T-cell (primary cell): ENCODE measurements at regions not wholly inside any gene's neighbourhood (a gene's known extent, or its start where the extent isn't known, plus 50 kb on each side); places are given as distances from the start of the nearest gene placed in this dataset.

Source experiments
- ATAC-seq, 4 experiments: fragments of 200-7000 bp in 3 of 4; fragments of 150-1000 bp in 1 of 4; cut with Tn5 transposase; replicated peaks in 1 of 4; 1 replicate in 3 of 4; 2 replicates in 1 of 4; pipeline ENCODE4 v1.10.0; 2021; ENCODE audit warnings: moderate library complexity in 3 of 4, mild to moderate bottlenecking in 2 of 4, moderate number of reproducible peaks in 1 of 4
- CTCF ChIA-PET, 2 donors: fragments of 300-600 bp; sonication (Branson Sonifier 250); formaldehyde crosslinking; loops; one replicate each; lab custom pipeline; 2022; ENCODE audit warnings: antibody characterized with exemption in 2 of 2; lab: Charles Lee
- POLR2A ChIA-PET, 2 donors: fragments of 300-600 bp; sonication (Branson Sonifier 250); formaldehyde crosslinking; loops; one replicate each; lab custom pipeline; 2022; ENCODE audit warnings: antibody characterized with exemption in 2 of 2; lab: Charles Lee
- DNase-seq, 35 experiments: peaks; one replicate each; pipeline versions ENCODE4 v3.0.0 to v3.0.0-alpha.2; 2013 to 2023
- H3K27ac ChIP-seq: one replicate; pipeline ENCODE4 v1.5.1; 2013; ENCODE audit warnings: low read length
- H3K27me3 ChIP-seq, 2 experiments: replicated peaks in 1 of 2; 1 replicate in 1 of 2; 2 replicates in 1 of 2; pipeline versions ENCODE4 v1.6.1 to v1.7.0; 2013; ENCODE audit warnings: low read length in 1 of 2, mixed read lengths in 1 of 2; ENCODE audit not compliant: control insufficient read depth in 2 of 2, insufficient read depth in 2 of 2; ENCODE audit errors: extremely low read depth in 1 of 2
- H3K36me3 ChIP-seq, 2 donors: 1 replicate in 1 of 2; 2 replicates in 1 of 2; pipeline versions ENCODE4 v1.6.1 to v1.7.0; 2013; ENCODE audit warnings: low read length in 1 of 2; ENCODE audit not compliant: control insufficient read depth in 2 of 2, insufficient read depth in 1 of 2; ENCODE audit errors: extremely low read depth in 1 of 2
- H3K4me1 ChIP-seq, 2 experiments: 1 replicate in 1 of 2; 2 replicates in 1 of 2; pipeline versions ENCODE4 v1.6.1 to v1.7.0; 2013; ENCODE audit warnings: low read length in 2 of 2, mixed read lengths in 1 of 2; ENCODE audit not compliant: insufficient read depth in 2 of 2, control insufficient read depth in 1 of 2; ENCODE audit errors: extremely low read depth in 1 of 2
- H3K4me3 ChIP-seq, 2 donors: 1 replicate in 1 of 2; 2 replicates in 1 of 2; pipeline versions ENCODE4 v1.5.1 to v1.7.0; 2013; ENCODE audit warnings: mild to moderate bottlenecking in 2 of 2, low read length in 1 of 2, moderate library complexity in 1 of 2; ENCODE audit not compliant: control insufficient read depth in 1 of 2; ENCODE audit errors: extremely low read depth in 1 of 2
- H3K9me3 ChIP-seq: 2 replicates; pipeline ENCODE4 v1.7.0; 2013
- H3K27ac Mint-ChIP-seq, 2 donors: one replicate each; pipeline ENCODE4 v1.8.0; 2020 to 2021; ENCODE audit warnings: mild to moderate bottlenecking in 2 of 2, mixed read lengths in 2 of 2
- H3K27me3 Mint-ChIP-seq, 2 donors: one replicate each; pipeline ENCODE4 v1.8.0; 2021 to 2022; ENCODE audit warnings: mixed read lengths in 2 of 2
- H3K36me3 Mint-ChIP-seq: one replicate; pipeline ENCODE4 v1.8.0; 2021; ENCODE audit warnings: mixed read lengths
- H3K4me1 Mint-ChIP-seq, 3 donors: one replicate each; pipeline ENCODE4 v1.8.0; 2020 to 2022; ENCODE audit warnings: mixed read lengths in 3 of 3, mild to moderate bottlenecking in 1 of 3
- H3K4me3 Mint-ChIP-seq, 3 donors: one replicate each; pipeline ENCODE4 v1.8.0; 2020 to 2022; ENCODE audit warnings: mild to moderate bottlenecking in 3 of 3, mixed read lengths in 3 of 3, moderate library complexity in 3 of 3
- H3K9me3 Mint-ChIP-seq, 3 donors: one replicate each; pipeline ENCODE4 v1.8.0; 2020 to 2022; ENCODE audit warnings: mixed read lengths in 3 of 3
- WGBS: methylation state at CpG from one replicate; pipeline ENCODE4 v1.1.5; 2013; ENCODE audit warnings: missing lambda C conversion rate; ENCODE audit not compliant: insufficient coverage; 5-methylcytosine and 5-hydroxymethylcytosine counted together

DNA sequence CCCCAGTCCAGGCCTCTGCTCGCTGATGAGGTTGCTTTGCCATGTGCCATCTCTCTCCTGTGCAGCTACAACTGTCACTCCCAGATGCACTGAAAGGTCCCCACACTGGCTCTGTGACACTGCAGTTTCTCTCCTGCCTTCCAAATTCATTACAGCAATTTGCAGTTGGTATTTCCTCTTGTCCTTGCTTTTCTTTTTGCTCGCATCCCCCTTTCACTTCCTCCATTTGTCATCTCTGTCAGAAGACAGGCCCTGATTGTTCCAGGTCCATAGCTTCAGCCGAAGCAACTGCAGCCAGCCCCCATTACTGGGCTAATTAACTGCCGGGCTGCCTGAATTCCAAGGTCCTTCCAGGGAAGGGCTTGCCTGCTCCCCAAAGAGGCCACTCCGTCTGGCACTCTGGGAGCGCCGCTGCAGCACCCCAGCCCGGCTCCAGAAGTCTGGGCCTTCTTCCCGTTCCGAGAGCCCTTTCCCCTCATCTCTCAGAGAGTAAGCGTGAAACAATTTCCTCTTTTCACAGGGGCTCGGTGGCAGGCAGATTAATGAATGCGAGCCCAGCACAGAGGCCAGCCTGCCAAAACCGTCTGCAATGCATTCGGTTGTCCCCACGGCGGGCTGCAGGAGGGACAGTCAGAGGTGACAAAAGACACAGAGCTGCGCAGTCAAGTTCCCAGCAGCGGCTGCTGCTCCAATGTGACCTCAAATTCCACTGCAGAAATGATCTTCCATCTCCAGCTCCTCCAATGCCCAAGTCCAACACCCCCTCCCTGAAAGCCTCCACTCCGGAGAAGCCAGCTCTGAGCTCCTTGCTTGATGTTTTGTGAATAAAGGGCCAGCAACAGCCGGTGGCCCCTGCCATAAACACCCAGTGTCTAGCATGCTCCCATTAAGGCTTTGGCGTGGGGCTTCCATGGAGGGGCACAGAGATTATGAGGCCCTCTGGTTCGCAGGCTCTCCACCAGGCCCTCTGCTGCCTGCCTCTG lies 279.4 kb upstream of the HABP2 start:
- no peaks in the 10 kb centered on the region for H3K4me1 ChIP-seq
- no peaks in the 10 kb centered on the region for H3K9me3 ChIP-seq
- H3K27me3 ChIP-seq: peaks cover 0 to 5% of the 10 kb centered on the region in 2 experiments
- no peak overlapping the region for H3K27ac Mint-ChIP-seq
- 68% methylated on average over 19 of the region's 23 CpGs for WGBS
- H3K36me3 Mint-ChIP-seq: no peaks in the 10 kb centered on the region
- no peak for ATAC-seq
- ChIA-PET POLR2A (no interaction called here), CTCF (interaction anchor here in 1 of 2 donors (0.6 kb wide), 1 partner anchor 134 kb away, joined by 3 read pairs; no protein-coding TSS in a partner anchor)
- no peak overlapping the region for H3K4me3 Mint-ChIP-seq
- H3K4me1 Mint-ChIP-seq: no peaks in the 10 kb centered on the region
- H3K9me3 Mint-ChIP-seq: peaks cover 9 to 30% (median 12%) of the 10 kb centered on the region in 3 donors
- no peak overlapping the region for H3K27ac ChIP-seq
- peaks cover 2 to 6% of the 10 kb centered on the region in 2 donors for H3K27me3 Mint-ChIP-seq
- H3K36me3 ChIP-seq: no peaks in the 10 kb centered on the region
- peak in 1 of 35 experiments; percentile 2 for DNase-seq
- no peak overlapping the region for H3K4me3 ChIP-seq

GRCh38 chr10:113274176-113274829 lies 278.6 kb upstream of the HABP2 start:
- POLR2A ChIA-PET: no interaction called here
- 80% methylated on average over 4 of the region's 8 CpGs for WGBS
- CTCF ChIA-PET: no interaction called here

GRCh38 chr10:113278221-113278620 lies 274.6 kb upstream of the HABP2 start:
- no peaks in the 10 kb centered on the region for H3K36me3 ChIP-seq
- no peak overlapping the region for H3K27ac ChIP-seq
- ATAC-seq (no peak), DNase-seq (no peak)
- Mint-ChIP-seq H3K27ac (no peak overlapping the region), H3K9me3 (peaks cover 9 to 27% (median 12%) of the 10 kb centered on the region in 3 donors), H3K36me3 (no peaks in the 10 kb centered on the region), H3K4me1 (no peaks in the 10 kb centered on the region), H3K4me3 (no peak overlapping the region), H3K27me3 (peaks cover 3 to 10% of the 10 kb centered on the region in 2 donors)
- no peak overlapping the region for H3K4me3 ChIP-seq
- H3K9me3 ChIP-seq: no peaks in the 10 kb centered on the region
- H3K4me1 ChIP-seq: no peaks in the 10 kb centered on the region
- CTCF ChIA-PET: no interaction called here
- POLR2A ChIA-PET: no interaction called here
- WGBS: no CpG with 5 or more reads among the region's 1 CpG
- peaks cover 0 to 5% of the 10 kb centered on the region in 2 experiments for H3K27me3 ChIP-seq

More at GRCh38 chr10:113274176-113274829, 278.6 kb upstream of the HABP2 start:
- peaks cover 2 to 6% of the 10 kb centered on the region in 2 donors for H3K27me3 Mint-ChIP-seq
- ATAC-seq: no peak
- no peaks in the 10 kb centered on the region for H3K4me1 ChIP-seq
- no peak overlapping the region for H3K27ac ChIP-seq
- no peaks in the 10 kb centered on the region for H3K9me3 ChIP-seq
- H3K27me3 ChIP-seq: peaks cover 0 to 5% of the 10 kb centered on the region in 2 experiments
- H3K36me3 ChIP-seq: no peaks in the 10 kb centered on the region
- no peak overlapping the region for H3K4me3 Mint-ChIP-seq
- peaks cover 9 to 30% (median 12%) of the 10 kb centered on the region in 3 donors for H3K9me3 Mint-ChIP-seq
- H3K4me3 ChIP-seq: no peak overlapping the region
- no peak for DNase-seq
- H3K4me1 Mint-ChIP-seq: no peaks in the 10 kb centered on the region
- H3K36me3 Mint-ChIP-seq: no peaks in the 10 kb centered on the region
- no peak overlapping the region for H3K27ac Mint-ChIP-seq

DNA sequence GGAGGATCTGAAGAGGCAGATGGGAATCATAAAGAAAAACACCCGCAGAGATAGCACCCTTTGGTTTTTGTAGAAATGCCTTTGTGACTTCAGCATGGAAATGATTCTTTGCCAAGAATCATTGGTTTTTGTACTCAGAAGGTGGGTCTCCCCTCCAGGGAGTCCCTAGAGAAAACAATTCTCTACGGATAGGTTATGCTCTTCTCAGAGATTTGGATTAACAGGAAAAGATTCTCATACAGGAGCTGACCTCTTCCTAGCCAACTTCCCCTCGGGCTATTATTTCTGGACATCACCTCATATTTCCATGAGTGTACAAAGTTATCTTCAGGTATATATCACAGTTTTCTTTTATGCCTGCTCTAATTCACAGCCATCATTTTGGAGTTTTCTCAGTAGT lies 274.2 kb upstream of the HABP2 start:
- Mint-ChIP-seq H3K27me3 (peaks cover 3 to 10% of the 10 kb centered on the region in 2 donors), H3K36me3 (no peaks in the 10 kb centered on the region), H3K9me3 (peaks cover 9 to 27% (median 12%) of the 10 kb centered on the region in 3 donors), H3K4me1 (no peaks in the 10 kb centered on the region), H3K27ac (no peak overlapping the region), H3K4me3 (no peak overlapping the region)
- Histone ChIP-seq H3K27me3 (peaks cover 0 to under 1% of the 10 kb centered on the region in 2 experiments), H3K36me3 (no peaks in the 10 kb centered on the region), H3K9me3 (no peaks in the 10 kb centered on the region), H3K27ac (no peak overlapping the region), H3K4me3 (no peak overlapping the region), H3K4me1 (no peaks in the 10 kb centered on the region)
- DNase-seq: no peak
- no peak for ATAC-seq
- POLR2A ChIA-PET: no interaction called here
- 14% methylated on average over 1 of the region's 3 CpGs for WGBS
- CTCF ChIA-PET: no interaction called here

- CTCF ChIA-PET: interaction anchor here in 1 of 2 donors (0.7 kb wide), 1 partner anchor 55 kb away, joined by 5 read pairs; no protein-coding TSS in a partner anchor
- 86% methylated on average over 4 of the region's 4 CpGs for WGBS
- no peaks in the 10 kb centered on the region for H3K36me3 ChIP-seq
- peaks cover 9 to 27% (median 12%) of the 10 kb centered on the region in 3 donors for H3K9me3 Mint-ChIP-seq
- ATAC-seq (no peak), DNase-seq (no peak)
- H3K9me3 ChIP-seq: no peaks in the 10 kb centered on the region
- H3K4me3 ChIP-seq: no peak overlapping the region
- H3K27me3 ChIP-seq: no peaks in the 10 kb centered on the region
- H3K4me3 Mint-ChIP-seq: no peak overlapping the region
- POLR2A ChIA-PET: interaction anchor here in 1 of 2 donors (0.7 kb wide), 1 partner anchor 230 kb away, joined by 4 read pairs; no protein-coding TSS in a partner anchor
- peaks cover 3 to 10% of the 10 kb centered on the region in 2 donors for H3K27me3 Mint-ChIP-seq
- H3K27ac Mint-ChIP-seq: no peak overlapping the region
- H3K27ac ChIP-seq: no peak overlapping the region
- H3K4me1 Mint-ChIP-seq: no peaks in the 10 kb centered on the region
- H3K4me1 ChIP-seq: no peaks in the 10 kb centered on the region
- H3K36me3 Mint-ChIP-seq: no peaks in the 10 kb centered on the region
Observed at GRCh38 chr10:113279262-113279661, 273.6 kb upstream of the HABP2 start.

- CTCF ChIA-PET: no interaction called here
Observed at GRCh38 chr10:113282564-113282963, 270.3 kb upstream of the HABP2 start.

More at GRCh38 chr10:113282564-113282963, 270.3 kb upstream of the HABP2 start:
- 72% methylated on average over 2 of the region's 4 CpGs for WGBS
- H3K4me1 Mint-ChIP-seq: no peaks in the 10 kb centered on the region
- no peak overlapping the region for H3K4me3 Mint-ChIP-seq
- DNase-seq (no peak), ATAC-seq (no peak)
- no peaks in the 10 kb centered on the region for H3K9me3 Mint-ChIP-seq
- Histone ChIP-seq H3K27me3 (peaks cover 0 to 6% of the 10 kb centered on the region in 2 experiments), H3K4me3 (no peak overlapping the region), H3K4me1 (no peaks in the 10 kb centered on the region), H3K36me3 (no peaks in the 10 kb centered on the region), H3K9me3 (no peaks in the 10 kb centered on the region), H3K27ac (no peak overlapping the region)
- H3K27me3 Mint-ChIP-seq: peaks cover 3 to 14% of the 10 kb centered on the region in 2 donors
- no peaks in the 10 kb centered on the region for H3K36me3 Mint-ChIP-seq
- H3K27ac Mint-ChIP-seq: no peak overlapping the region
- POLR2A ChIA-PET: no interaction called here
